Thyroid gland (tissue), 4 donors: ENCODE measurements at regions not wholly inside any gene's neighbourhood (a gene's known extent, or its start where the extent isn't known, plus 50 kb on each side); places are given as distances from the start of the nearest gene placed in this dataset.

Experiments used
- DNase-seq, 2 donors: peaks; one replicate each; pipeline ENCODE4 v3.0.0-alpha.2; 2019
- H3K27ac ChIP-seq, 3 donors: fragments of 200-600 bp; sonication (generic); 1 replicate in 2 of 3; 2 replicates in 1 of 3; pipeline ENCODE4 v1.5.1; 2016 to 2019; ENCODE audit warnings: mild to moderate bottlenecking in 1 of 3, moderate library complexity in 1 of 3
- H3K27me3 ChIP-seq: fragments of 200-600 bp; sonication (generic); one replicate; pipeline ENCODE4 v1.5.1; 2019
- H3K36me3 ChIP-seq, 2 donors: fragments of 200-600 bp; sonication (generic); one replicate each; pipeline ENCODE4 v1.5.1; 2016 to 2019
- H3K4me1 ChIP-seq, 2 donors: fragments of 200-600 bp; sonication (generic); one replicate each; pipeline ENCODE4 v1.5.1; 2017 to 2019
- H3K4me3 ChIP-seq, 3 donors: fragments of 200-600 bp; sonication (generic); replicated peaks in 1 of 3; 1 replicate in 2 of 3; 2 replicates in 1 of 3; pipeline ENCODE4 v1.5.1; 2016; ENCODE audit warnings: mild to moderate bottlenecking in 1 of 3
- H3K9me3 ChIP-seq: fragments of 200-600 bp; sonication (generic); one replicate; pipeline ENCODE4 v1.5.1; 2017
- CTCF ChIP-seq, 6 experiments: fragments of 200-600 bp in 3 of 6; fragments of 450-650 bp in 3 of 6; sonication (generic) in 3 of 6; IDR thresholded peaks; one replicate each; pipeline ENCODE4 v1.5.1; 2016 to 2019; ENCODE audit warnings: antibody characterized with exemption in 6 of 6, mild to moderate bottlenecking in 2 of 6, inconsistent platforms in 1 of 6, moderate library complexity in 1 of 6
- POLR2A ChIP-seq, 2 donors: fragments of 450-650 bp; IDR thresholded peaks; one replicate each; pipeline ENCODE4 v1.6.1; 2017; ENCODE audit warnings: antibody characterized with exemption in 2 of 2, mild to moderate bottlenecking in 2 of 2, moderate library complexity in 1 of 2
- WGBS, 2 donors: methylation state at CpG; one replicate each; pipeline ENCODE4 v1.1.5; 2017; 5-methylcytosine and 5-hydroxymethylcytosine counted together
- intact Hi-C: fragments of 100-400 bp; cut with DNase I; formaldehyde crosslinking; loops from one replicate; pipeline ENCODE4 v1.15.1; 2023

GRCh38 chr2:168346725-168347477, 99.5 kb upstream of the STK39 start:
- Histone ChIP-seq H3K4me3 (peak overlapping the region in 2 of 3 donors; percentile 12 to 25), H3K36me3 (no peaks in the 10 kb centered on the region), H3K27me3 (no peaks in the 10 kb centered on the region), H3K4me1 (peaks cover 0 to 4% of the 10 kb centered on the region in 2 donors), H3K9me3 (no peaks in the 10 kb centered on the region), H3K27ac (peak overlapping the region in 1 of 3 donors; percentile 10)
- TF ChIP-seq CTCF (IDR thresholded peaks at IDR 0.05) = peak; percentile 43 to 95 (median 77)
- no peak for TF ChIP-seq POLR2A (IDR thresholded peaks at IDR 0.05)
- intact Hi-C loops = loop anchor here (5.0 to 10.0 kb wide), 3 partner anchors 358 to 578 kb away; no protein-coding TSS in a partner anchor
- peak; percentile 69 to 73 for DNase-seq
- 19 to 23% methylated on average over 13 of the region's 13 CpGs for WGBS, 2 donors

GRCh38 chr2:168348076-168348475, 100.7 kb upstream of the STK39 start:
- WGBS, 2 donors = 85 to 86% methylated on average over 2 of the region's 2 CpGs
- intact Hi-C loops = loop anchor here (5.0 to 10.0 kb wide), 3 partner anchors 357 to 577 kb away; no protein-coding TSS in a partner anchor
- DNase-seq = peak; percentile 31

GRCh38 chr2:168350380-168350779, 103.0 kb upstream of the STK39 start:
- peak in 3 of 6 experiments; percentile 17 to 31 (median 28) for TF ChIP-seq CTCF (IDR thresholded peaks at IDR 0.05)
- no peak for TF ChIP-seq POLR2A (IDR thresholded peaks at IDR 0.05)
- H3K4me3 ChIP-seq = no peak overlapping the region
- H3K27me3 ChIP-seq = no peaks in the 10 kb centered on the region
- H3K9me3 ChIP-seq = no peaks in the 10 kb centered on the region
- peak; percentile 61 to 72 for DNase-seq
- no peak overlapping the region for H3K27ac ChIP-seq
- H3K36me3 ChIP-seq = no peaks in the 10 kb centered on the region
- 40 to 55% methylated on average over 2 of the region's 2 CpGs for WGBS, 2 donors
- intact Hi-C loops = no loop called here
- H3K4me1 ChIP-seq = peaks cover 0 to 4% of the 10 kb centered on the region in 2 donors

More at GRCh38 chr2:168348076-168348475, 100.7 kb upstream of the STK39 start:
- Histone ChIP-seq H3K4me3 (no peak overlapping the region), H3K4me1 (peaks cover 0 to 4% of the 10 kb centered on the region in 2 donors), H3K27me3 (no peaks in the 10 kb centered on the region), H3K36me3 (no peaks in the 10 kb centered on the region), H3K9me3 (no peaks in the 10 kb centered on the region), H3K27ac (no peak overlapping the region)
- TF ChIP-seq POLR2A (IDR thresholded peaks at IDR 0.05) (no peak), CTCF (IDR thresholded peaks at IDR 0.05) (peak in 4 of 6 experiments; percentile 17 to 36 (median 25))

- Histone ChIP-seq H3K9me3 (no peaks in the 10 kb centered on the region), H3K27me3 (no peaks in the 10 kb centered on the region), H3K36me3 (no peaks in the 10 kb centered on the region), H3K4me3 (no peak overlapping the region), H3K4me1 (no peaks in the 10 kb centered on the region), H3K27ac (no peak overlapping the region)
- no peak for DNase-seq
- WGBS, 2 donors = 94 to 96% methylated on average over 2 of the region's 2 CpGs
- intact Hi-C loops = no loop called here
- TF ChIP-seq CTCF (IDR thresholded peaks at IDR 0.05) (no peak), POLR2A (IDR thresholded peaks at IDR 0.05) (no peak)
Measured at GRCh38 chr2:168353251-168353650, 102.8 kb upstream of the CERS6 start.

GRCh38 chr2:168354499-168354898, 101.6 kb upstream of the CERS6 start:
- no peaks in the 10 kb centered on the region for H3K27me3 ChIP-seq
- no peak for DNase-seq
- 94 to 97% methylated on average over 1 of the region's 1 CpG for whole genome bisulfite sequencing, 2 donors
- no peaks in the 10 kb centered on the region for H3K9me3 ChIP-seq
- no peak overlapping the region for H3K27ac ChIP-seq
- TF ChIP-seq CTCF (IDR thresholded peaks at IDR 0.05) (no peak), POLR2A (IDR thresholded peaks at IDR 0.05) (no peak)
- H3K36me3 ChIP-seq = no peaks in the 10 kb centered on the region
- no peak overlapping the region for H3K4me3 ChIP-seq
- H3K4me1 ChIP-seq = no peaks in the 10 kb centered on the region
- intact Hi-C loops = no loop called here
